ENCODE measurements at regions not wholly inside any gene's neighbourhood (a gene's known extent, or its start where the extent isn't known, plus 50 kb on each side); places are given as distances from the start of the nearest gene placed in this dataset.

DNA sequence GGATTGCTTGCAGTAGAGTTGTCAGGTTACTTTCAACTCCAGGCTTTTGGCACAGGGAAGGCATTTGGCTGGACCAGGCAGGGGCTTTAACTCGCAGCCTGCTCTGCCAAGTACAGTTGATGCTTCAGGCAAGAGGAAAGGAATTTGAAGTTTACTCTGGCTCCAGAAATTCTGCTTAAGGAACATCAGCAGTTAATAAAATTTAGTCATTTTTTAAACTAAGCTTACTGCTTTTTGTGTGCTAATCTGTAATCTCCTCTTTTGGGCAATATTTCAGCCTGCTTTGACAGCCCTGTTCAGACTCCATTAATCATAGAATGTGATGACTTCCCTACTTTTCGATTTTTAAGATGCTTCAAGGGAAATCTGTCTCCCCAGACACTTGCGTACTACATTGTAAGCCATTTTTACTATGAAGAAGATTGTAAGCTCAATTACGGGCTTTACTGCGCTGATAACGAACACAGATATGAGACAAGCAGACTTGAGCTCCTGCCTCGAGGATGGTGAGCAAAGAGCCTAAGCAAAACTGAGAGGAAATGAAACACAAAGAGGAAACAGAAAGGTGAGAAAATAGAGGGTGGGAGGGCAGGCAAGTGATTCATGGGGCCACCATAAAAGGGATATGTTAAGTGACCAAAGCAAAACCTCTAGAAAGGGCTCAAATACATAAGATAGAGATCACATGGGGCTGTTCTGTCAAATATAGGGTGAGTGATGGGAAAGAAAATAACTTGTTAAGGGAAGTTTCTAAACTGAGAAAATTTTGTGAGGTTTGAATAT lies 76.6 kb upstream of the VAV3 start:
- H3K4me3 ChIP-seq (ENCODE audit: insufficient read depth, low read depth, low read length): no peak overlapping the region
- no peaks in the 10 kb centered on the region for H3K27me3 ChIP-seq (ENCODE audit: control insufficient read depth, insufficient read depth, low read length)
- H3K18ac ChIP-seq (ENCODE audit: low read depth, low read length): no peak overlapping the region
- H2AFZ ChIP-seq (replicated peaks; ENCODE audit: low read length, poor library complexity): no peak overlapping the region
- 56% methylated on average over 3 of the region's 7 CpGs; no CpG with 5 or more reads in 1 of the 2 experiments for WGBS, 2 experiments (ENCODE audit: extremely low coverage in 2 of 2, insufficient read length in 1 of 2)
- H3K23ac ChIP-seq (ENCODE audit: low read depth, low read length): no peak overlapping the region
- no peak overlapping the region for H2AK9ac ChIP-seq (replicated peaks; ENCODE audit: low read depth, low read length, poor library complexity)
- no peak overlapping the region for H3K56ac ChIP-seq (ENCODE audit: extremely low read depth, insufficient read depth, low read length)
- no peak overlapping the region for H3K4ac ChIP-seq (ENCODE audit: low read depth, low read length)
- no peak overlapping the region for H2BK5ac ChIP-seq (ENCODE audit: low read depth, low read length, poor library complexity, severe bottlenecking)
- no peak overlapping the region for H3K14ac ChIP-seq (replicated peaks; ENCODE audit: low read depth, low read length)
- intact Hi-C loops (cut with micrococcal nuclease): no loop called here
- H3K36me3 ChIP-seq (ENCODE audit: control insufficient read depth, insufficient read depth, low read length): no peaks in the 10 kb centered on the region
- H4K5ac ChIP-seq (ENCODE audit: low read depth, low read length): no peak overlapping the region
- POLR2A ChIA-PET (ENCODE audit: unreplicated experiment): no interaction called here
- no peak overlapping the region for H2BK20ac ChIP-seq (ENCODE audit: low read depth, low read length)
- no peaks in the 10 kb centered on the region for H3K79me1 ChIP-seq (ENCODE audit: low read depth in 1 of 2, low read length in 2 of 2)
- no peaks in the 10 kb centered on the region for H3K9me1 ChIP-seq (ENCODE audit: insufficient read depth, low read length)
- no peak overlapping the region for H4K8ac ChIP-seq (ENCODE audit: low read depth in 2 of 2, low read length in 2 of 2)
- ATAC-seq (ENCODE audit: low read depth) (no peak), DNase-seq (no peak)
- no peak overlapping the region for H3K4me2 ChIP-seq (ENCODE audit: low read depth, low read length)
- no peak overlapping the region for H3K27ac ChIP-seq (ENCODE audit: insufficient read depth, low read length)
- H2BK120ac ChIP-seq (ENCODE audit: low read depth, low read length): no peak overlapping the region
- no peak overlapping the region for H2BK15ac ChIP-seq (ENCODE audit: low read depth, low read length)
- TF ChIP-seq CEBPB (IDR thresholded peaks at IDR 0.05; ENCODE audit: low read depth, low read length): no peak
- TF ChIP-seq RAD21 (IDR thresholded peaks at IDR 0.05; ENCODE audit: low read length): no peak
- TF ChIP-seq USF2 (IDR thresholded peaks at IDR 0.05; ENCODE audit: low read depth, low read length): no peak
- no peak for TF ChIP-seq BHLHE40 (IDR thresholded peaks at IDR 0.05; ENCODE audit: low read depth, low read length)
- no peak for TF ChIP-seq NFE2L2 (IDR thresholded peaks at IDR 0.05; ENCODE audit: low read depth, low read length)
- no peak for TF ChIP-seq MXI1 (IDR thresholded peaks at IDR 0.05; ENCODE audit: borderline replicate concordance, low read depth, low read length)
- TF ChIP-seq MAZ (IDR thresholded peaks at IDR 0.05; ENCODE audit: borderline replicate concordance, low read depth, low read length): no peak
- TF ChIP-seq SMC3 (IDR thresholded peaks at IDR 0.05; ENCODE audit: low read depth, low read length): no peak
- TF ChIP-seq CHD1 (IDR thresholded peaks at IDR 0.05; ENCODE audit: low read depth, low read length): no peak
- TF ChIP-seq ELK1 (IDR thresholded peaks at IDR 0.05; ENCODE audit: borderline replicate concordance, low read depth, low read length): no peak
- TF ChIP-seq POLR2A (IDR thresholded peaks at IDR 0.05; ENCODE audit: low read depth, low read length): no peak
- TF ChIP-seq MAFK (IDR thresholded peaks at IDR 0.05; ENCODE audit: low read depth, low read length): no peak
- no peak for TF ChIP-seq FOS (IDR thresholded peaks at IDR 0.05; ENCODE audit: low read depth, low read length)
- TF ChIP-seq CTCF (conservative IDR thresholded peaks at IDR 0.05; ENCODE audit: low read depth, low read length): no peak
- no peak overlapping the region for H3K9ac ChIP-seq (ENCODE audit: low read depth, low read length)
- no peaks in the 10 kb centered on the region for H3K9me3 ChIP-seq (ENCODE audit: control insufficient read depth, insufficient read depth, low read length)
- H3K4me1 ChIP-seq (ENCODE audit: control insufficient read depth, insufficient read depth, low read length): no peaks in the 10 kb centered on the region
- dilution Hi-C loops (cut with HindIII; ENCODE audit: low sequenced_read_pairs, unreplicated experiment): no loop called here
- no peaks in the 10 kb centered on the region for H4K20me1 ChIP-seq (ENCODE audit: insufficient read depth, low read length)
- H4K91ac ChIP-seq (ENCODE audit: insufficient read depth, low read depth, low read length): no peak overlapping the region
- CTCF ChIA-PET: no interaction called here
- no peak overlapping the region for H2AK5ac ChIP-seq (ENCODE audit: low read depth, low read length)
- BruUV-seq (replicated peaks): no TSS peak
- in situ Hi-C loops (cut with MboI; ENCODE audit: low sequenced_read_pairs): no loop called here
